ENCODE measurements at regions not wholly inside any gene's neighbourhood (a gene's known extent, or its start where the extent isn't known, plus 50 kb on each side); places are given as distances from the start of the nearest gene placed in this dataset.

GRCh38 chr6:159099276-159099675 lies 54.5 kb upstream of the TAGAP start:
- DNase-seq, result peak; percentile 37

- DNase-seq, result peak; percentile 90
These were observed 53.9 kb upstream of the TAGAP start for GRCh38 chr6:159098636-159099106.

GRCh38 chr6:159097256-159097655 lies 52.5 kb upstream of the TAGAP start:
- no peak for DNase-seq

GRCh38 chr6:159095616-159096015 lies 50.8 kb upstream of the TAGAP start:
- DNase-seq, result no peak

GRCh38 chr6:159094444-159095252 lies 49.9 kb upstream of the TAGAP start:
- peak; percentile 59 for DNase-seq
